Right lobe of liver (tissue), 6 donors: ENCODE measurements at regions not wholly inside any gene's neighbourhood (a gene's known extent, or its start where the extent isn't known, plus 50 kb on each side); places are given as distances from the start of the nearest gene placed in this dataset.

Source experiments
- ATAC-seq, 4 donors: fragments of 200-7000 bp; cut with Tn5 transposase; one replicate each; pipeline ENCODE4 v1.9.1; 2020; ENCODE audit warnings: mild to moderate bottlenecking in 4 of 4, moderate library complexity in 4 of 4
- DNase-seq, 3 donors: peaks; one replicate each; pipeline ENCODE4 v3.0.0-alpha.2; 2020
- H3K27ac ChIP-seq, 3 donors: fragments of 200-600 bp; one replicate each; pipeline ENCODE4 v1.8.0; 2022
- H3K27me3 ChIP-seq, 2 donors: fragments of 200-600 bp; one replicate each; pipeline ENCODE4 v1.8.0; 2022
- H3K36me3 ChIP-seq, 4 donors: fragments of 200-600 bp; sonication (generic) in 1 of 4; one replicate each; pipeline versions ENCODE4 v1.5.1 to v1.8.0; 2017 to 2022; ENCODE audit warnings: control low read depth in 1 of 4
- H3K4me1 ChIP-seq, 4 donors: fragments of 200-600 bp; sonication (generic) in 1 of 4; one replicate each; pipeline versions ENCODE4 v1.5.1 to v1.8.0; 2017 to 2022; ENCODE audit warnings: control low read depth in 1 of 4
- H3K4me3 ChIP-seq, 3 donors: fragments of 200-600 bp; one replicate each; pipeline ENCODE4 v1.8.0; 2022
- H3K9me3 ChIP-seq, 4 donors: fragments of 200-600 bp; sonication (generic) in 1 of 4; one replicate each; pipeline versions ENCODE4 v1.5.1 to v1.8.0; 2017 to 2022; ENCODE audit warnings: control low read depth in 1 of 4
- CTCF ChIP-seq, 4 donors: fragments of 200-600 bp in 3 of 4; fragments of 450-650 bp in 1 of 4; IDR thresholded peaks; one replicate each; pipeline versions ENCODE4 v1.5.1 to v1.8.0; 2016 to 2022; ENCODE audit warnings: antibody characterized with exemption in 4 of 4, mild to moderate bottlenecking in 2 of 4
- POLR2A ChIP-seq: fragments of 450-650 bp; IDR thresholded peaks from one replicate; pipeline ENCODE4 v1.6.1; 2017; ENCODE audit warnings: antibody characterized with exemption, mild to moderate bottlenecking
- WGBS: methylation state at CpG from one replicate; pipeline ENCODE4 v1.1.6; 2018; ENCODE audit warnings: low coverage, low lambda C conversion rate; ENCODE audit not compliant: insufficient coverage; ENCODE audit errors: missing lambda C conversion rate; 5-methylcytosine and 5-hydroxymethylcytosine counted together
- intact Hi-C, 2 donors: fragments of 100-400 bp; cut with DNase I; formaldehyde crosslinking; loops; one replicate each; pipeline versions ENCODE4 v1.11.2 to v1.14.1; 2022
- donor health status: DM: no; HTN: yes; CAD: no.
- donor health status: DM: no; HTN: no; CAD: no.
- donor health status: DM: no; HTN: no; CAD: no.
- donor health status: DM: no; HTN: yes; CAD: no.
- donor health status: DM: no; HTN: yes; CAD: no.

- H3K4me3 ChIP-seq, result no peak overlapping the region
- no peaks in the 10 kb centered on the region for H3K36me3 ChIP-seq
- TF ChIP-seq CTCF (IDR thresholded peaks at IDR 0.05), result no peak
- no peak for TF ChIP-seq POLR2A
- intact Hi-C loops, result no loop called here
- DNase-seq (no peak), ATAC-seq (no peak)
- 86% methylated on average over 5 of the region's 5 CpGs for WGBS
- H3K27ac ChIP-seq, result no peak overlapping the region
- H3K4me1 ChIP-seq, result no peaks in the 10 kb centered on the region
- no peaks in the 10 kb centered on the region for H3K9me3 ChIP-seq
- H3K27me3 ChIP-seq, result no peaks in the 10 kb centered on the region
These were observed 129.2 kb upstream of the ARHGAP5 start for GRCh38 chr14:31947680-31948595.

- H3K4me3 ChIP-seq, result no peak overlapping the region
- ATAC-seq (peak in 1 of 4 donors; percentile 22), DNase-seq (no peak)
- no peak overlapping the region for H3K27ac ChIP-seq
- intact Hi-C loops, result no loop called here
- 23% methylated on average over 1 of the region's 1 CpG for WGBS
- H3K36me3 ChIP-seq, result no peaks in the 10 kb centered on the region
- no peaks in the 10 kb centered on the region for H3K27me3 ChIP-seq
- no peaks in the 10 kb centered on the region for H3K9me3 ChIP-seq
- TF ChIP-seq CTCF (IDR thresholded peaks at IDR 0.05) (no peak), POLR2A (no peak)
- H3K4me1 ChIP-seq, result no peaks in the 10 kb centered on the region
These were observed 127.4 kb upstream of the ARHGAP5 start for GRCh38 chr14:31949709-31950108.

- no peaks in the 10 kb centered on the region for H3K27me3 ChIP-seq
- DNase-seq (no peak), ATAC-seq (peak in 3 of 4 donors; percentile 30 to 58 (median 37))
- peak overlapping the region in 1 of 3 donors; percentile 18 for H3K27ac ChIP-seq
- H3K36me3 ChIP-seq, result no peaks in the 10 kb centered on the region
- TF ChIP-seq POLR2A, result no peak
- no peak for TF ChIP-seq CTCF (IDR thresholded peaks at IDR 0.05)
- no peaks in the 10 kb centered on the region for H3K4me1 ChIP-seq
- WGBS, result 56% methylated on average over 7 of the region's 7 CpGs
- no peaks in the 10 kb centered on the region for H3K9me3 ChIP-seq
- no peak overlapping the region for H3K4me3 ChIP-seq
- intact Hi-C loops, result no loop called here
These were observed 126.8 kb upstream of the ARHGAP5 start for GRCh38 chr14:31950331-31950730.

GRCh38 chr14:31950764-31951637 lies 126.1 kb upstream of the ARHGAP5 start:
- WGBS, result 48% methylated on average over 14 of the region's 19 CpGs
- H3K27ac ChIP-seq, result peak overlapping the region in 1 of 3 donors; percentile 18
- no peak for TF ChIP-seq CTCF (IDR thresholded peaks at IDR 0.05)
- no peak for TF ChIP-seq POLR2A

More at GRCh38 chr14:31950764-31951637, 126.1 kb upstream of the ARHGAP5 start:
- DNase-seq, result no peak
- Histone ChIP-seq H3K27me3 (no peaks in the 10 kb centered on the region), H3K36me3 (no peaks in the 10 kb centered on the region), H3K4me1 (no peaks in the 10 kb centered on the region), H3K9me3 (no peaks in the 10 kb centered on the region), H3K4me3 (no peak overlapping the region)
- peak; percentile 17 to 53 (median 42) for ATAC-seq
- intact Hi-C loops, result no loop called here
